Peyer's patch (tissue), 4 donors: ENCODE measurements at regions not wholly inside any gene's neighbourhood (a gene's known extent, or its start where the extent isn't known, plus 50 kb on each side); places are given as distances from the start of the nearest gene placed in this dataset.
"Not testable (repeated sequence)": the region's sequence is repeated elsewhere in the genome, so short reads cannot be mapped to it uniquely, and the experiment has no call there.

Source experiments
- DNase-seq, 3 donors: peaks; one replicate each; pipeline ENCODE4 v3.0.0-alpha.2; 2017 to 2019
- H3K27ac ChIP-seq, 4 donors: fragments of 200-600 bp; sonication (generic); one replicate each; pipeline ENCODE4 v1.5.1; 2016 to 2019
- H3K27me3 ChIP-seq, 2 donors: fragments of 200-600 bp; sonication (generic); one replicate each; pipeline ENCODE4 v1.5.1; 2019
- H3K36me3 ChIP-seq, 3 donors: fragments of 200-600 bp; sonication (generic); one replicate each; pipeline ENCODE4 v1.5.1; 2016 to 2019
- H3K4me1 ChIP-seq, 4 donors: fragments of 200-600 bp; sonication (generic); one replicate each; pipeline ENCODE4 v1.5.1; 2016 to 2019
- H3K4me3 ChIP-seq, 4 donors: fragments of 200-600 bp; sonication (generic); 1 replicate in 3 of 4; 2 replicates in 1 of 4; pipeline ENCODE4 v1.5.1; 2016 to 2019; ENCODE audit warnings: mild to moderate bottlenecking in 1 of 4
- H3K9me3 ChIP-seq, 4 donors: fragments of 200-600 bp; sonication (generic); one replicate each; pipeline ENCODE4 v1.5.1; 2016 to 2019; ENCODE audit warnings: mild to moderate bottlenecking in 1 of 4
- POLR2A ChIP-seq, 2 donors: fragments of 450-650 bp; IDR thresholded peaks; one replicate each; pipeline ENCODE4 v1.5.1; 2017; ENCODE audit warnings: antibody characterized with exemption in 2 of 2, mild to moderate bottlenecking in 2 of 2, moderate library complexity in 2 of 2
- TF ChIP-seq, protein P1 (sequence below), 6 experiments: fragments of 450-650 bp in 4 of 6; fragments of 200-600 bp in 2 of 6; sonication (generic) in 1 of 6; IDR thresholded peaks; one replicate each; pipeline ENCODE4 v1.5.1; 2017 to 2019; ENCODE audit warnings: antibody characterized with exemption in 6 of 6, mild to moderate bottlenecking in 3 of 6, moderate library complexity in 1 of 6

DNA sequence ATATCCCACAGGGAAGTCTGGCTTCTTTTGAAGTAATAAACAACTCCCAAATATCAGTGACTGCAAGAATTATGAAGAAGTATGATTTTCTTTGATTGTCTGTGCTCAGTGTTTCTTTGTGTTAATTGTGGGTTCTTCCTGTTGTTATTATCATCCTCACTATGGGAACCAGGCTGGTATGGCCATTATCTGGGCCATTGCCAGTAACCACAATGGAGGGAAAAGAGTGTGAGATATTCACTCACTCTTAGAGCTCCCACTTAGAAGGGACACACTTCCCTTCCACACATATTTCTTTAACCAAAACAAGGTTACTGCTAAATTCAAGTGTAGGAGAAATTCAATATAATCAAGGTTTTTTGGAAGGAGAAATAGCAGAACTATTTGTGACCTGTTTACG is 503.7 kb downstream of the SLC6A15 start:
- no peak for TF ChIP-seq POLR2A (IDR thresholded peaks at IDR 0.05)
- TF ChIP-seq, protein P1, sequence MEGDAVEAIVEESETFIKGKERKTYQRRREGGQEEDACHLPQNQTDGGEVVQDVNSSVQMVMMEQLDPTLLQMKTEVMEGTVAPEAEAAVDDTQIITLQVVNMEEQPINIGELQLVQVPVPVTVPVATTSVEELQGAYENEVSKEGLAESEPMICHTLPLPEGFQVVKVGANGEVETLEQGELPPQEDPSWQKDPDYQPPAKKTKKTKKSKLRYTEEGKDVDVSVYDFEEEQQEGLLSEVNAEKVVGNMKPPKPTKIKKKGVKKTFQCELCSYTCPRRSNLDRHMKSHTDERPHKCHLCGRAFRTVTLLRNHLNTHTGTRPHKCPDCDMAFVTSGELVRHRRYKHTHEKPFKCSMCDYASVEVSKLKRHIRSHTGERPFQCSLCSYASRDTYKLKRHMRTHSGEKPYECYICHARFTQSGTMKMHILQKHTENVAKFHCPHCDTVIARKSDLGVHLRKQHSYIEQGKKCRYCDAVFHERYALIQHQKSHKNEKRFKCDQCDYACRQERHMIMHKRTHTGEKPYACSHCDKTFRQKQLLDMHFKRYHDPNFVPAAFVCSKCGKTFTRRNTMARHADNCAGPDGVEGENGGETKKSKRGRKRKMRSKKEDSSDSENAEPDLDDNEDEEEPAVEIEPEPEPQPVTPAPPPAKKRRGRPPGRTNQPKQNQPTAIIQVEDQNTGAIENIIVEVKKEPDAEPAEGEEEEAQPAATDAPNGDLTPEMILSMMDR (IDR thresholded peaks at IDR 0.05), result no peak
- no peaks in the 10 kb centered on the region for H3K4me1 ChIP-seq
- no peak overlapping the region for H3K27ac ChIP-seq
- no peaks in the 10 kb centered on the region for H3K36me3 ChIP-seq
- H3K27me3 ChIP-seq, result no peaks in the 10 kb centered on the region
- no peaks in the 10 kb centered on the region for H3K9me3 ChIP-seq
- no peak overlapping the region for H3K4me3 ChIP-seq
- no peak for DNase-seq

DNA sequence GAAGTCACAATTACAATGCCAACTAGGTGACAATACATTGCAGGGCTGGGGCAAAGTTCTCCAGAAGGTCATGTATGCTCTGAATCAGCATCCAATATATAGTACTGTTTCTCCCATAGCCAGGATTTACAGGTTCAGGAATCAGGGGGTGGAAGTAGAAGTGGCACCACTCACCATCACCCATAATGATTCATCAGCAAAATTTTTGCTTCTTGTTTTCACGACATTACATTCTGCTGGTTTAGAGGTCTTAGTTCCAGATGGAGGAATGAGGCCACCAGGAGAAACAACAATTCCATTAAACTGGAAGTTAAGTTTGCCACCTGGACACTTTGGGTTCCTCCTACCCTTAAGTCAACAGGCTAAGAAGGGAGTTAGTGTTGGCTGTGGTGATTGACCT is 505.9 kb downstream of the SLC6A15 start:
- H3K27ac ChIP-seq, H3K36me3 ChIP-seq, H3K27me3 ChIP-seq, H3K9me3 ChIP-seq, H3K4me1 ChIP-seq, H3K4me3 ChIP-seq, DNase-seq: not testable (repeated sequence)

DNA sequence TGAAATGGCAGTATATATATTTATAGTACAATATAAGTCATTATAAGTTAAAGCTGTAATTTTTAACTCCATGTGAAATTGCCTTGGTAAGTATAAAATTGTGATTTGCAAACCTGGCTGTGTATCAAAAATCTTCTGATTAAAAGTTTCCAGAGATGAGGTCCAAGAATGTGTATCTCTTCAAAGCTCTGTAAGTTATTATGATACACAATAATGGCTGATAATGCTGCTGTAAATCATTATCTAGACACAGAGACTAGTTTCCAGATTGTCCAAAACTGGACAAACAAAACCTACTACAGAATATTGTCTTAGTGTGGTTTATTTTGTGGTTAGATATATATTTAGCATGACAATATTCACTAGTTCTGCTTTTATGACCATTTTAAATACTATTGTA is 514.8 kb downstream of the SLC6A15 start:
- DNase-seq, result no peak
- no peak overlapping the region for H3K4me3 ChIP-seq
- no peaks in the 10 kb centered on the region for H3K4me1 ChIP-seq
- no peaks in the 10 kb centered on the region for H3K9me3 ChIP-seq
- H3K27me3 ChIP-seq, result no peaks in the 10 kb centered on the region
- H3K27ac ChIP-seq, result no peak overlapping the region
- no peak for TF ChIP-seq POLR2A (IDR thresholded peaks at IDR 0.05)
- TF ChIP-seq, protein P1 (IDR thresholded peaks at IDR 0.05), result no peak
- H3K36me3 ChIP-seq, result no peaks in the 10 kb centered on the region

DNA sequence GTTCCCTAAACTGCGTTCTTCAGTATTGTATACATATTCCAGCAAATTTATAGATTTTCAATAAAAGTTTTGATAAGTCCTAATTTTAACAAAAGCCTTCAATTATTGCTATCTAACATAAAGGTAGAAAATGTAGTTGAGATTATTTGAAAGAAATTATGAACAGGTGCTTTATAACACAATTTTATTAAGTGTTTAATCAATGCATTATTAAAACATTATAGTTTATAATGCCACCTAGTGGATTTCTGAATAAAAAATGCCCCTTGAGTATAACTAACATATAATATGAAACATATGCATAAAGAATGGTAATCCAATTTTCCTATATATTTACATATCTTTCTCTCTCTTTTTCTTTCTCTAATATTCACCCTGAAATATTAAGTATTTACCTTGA is 515.3 kb downstream of the SLC6A15 start:
- H3K36me3 ChIP-seq, result no peaks in the 10 kb centered on the region
- H3K27ac ChIP-seq, result no peak overlapping the region
- H3K4me1 ChIP-seq, result no peaks in the 10 kb centered on the region
- no peak overlapping the region for H3K4me3 ChIP-seq
- H3K9me3 ChIP-seq, result no peaks in the 10 kb centered on the region
- no peaks in the 10 kb centered on the region for H3K27me3 ChIP-seq
- no peak for DNase-seq
- no peak for TF ChIP-seq POLR2A (IDR thresholded peaks at IDR 0.05)
- TF ChIP-seq, protein P1 (IDR thresholded peaks at IDR 0.05), result no peak

DNA sequence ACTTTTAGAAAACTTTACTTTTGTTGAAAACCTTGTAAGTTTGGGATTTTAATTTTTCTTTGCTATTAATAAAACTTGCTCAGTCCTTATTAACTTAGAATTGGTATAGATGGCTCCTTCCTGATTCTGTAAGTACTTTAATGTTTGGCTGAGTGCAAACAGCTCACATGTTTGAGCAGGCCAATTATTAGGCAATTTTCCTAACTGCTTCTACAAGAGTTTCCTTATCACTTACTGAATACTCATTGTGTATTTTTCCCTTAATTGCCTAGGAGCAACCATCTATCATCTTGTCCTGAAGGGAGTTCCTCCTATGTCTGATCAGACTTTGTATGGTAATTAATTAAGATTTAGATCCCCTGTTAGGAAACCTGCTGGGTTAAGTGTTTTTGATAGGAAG is 521.4 kb downstream of the SLC6A15 start:
- not testable (repeated sequence) for H3K36me3 ChIP-seq, H3K27ac ChIP-seq, H3K4me1 ChIP-seq, DNase-seq, H3K9me3 ChIP-seq, H3K4me3 ChIP-seq, H3K27me3 ChIP-seq

DNA sequence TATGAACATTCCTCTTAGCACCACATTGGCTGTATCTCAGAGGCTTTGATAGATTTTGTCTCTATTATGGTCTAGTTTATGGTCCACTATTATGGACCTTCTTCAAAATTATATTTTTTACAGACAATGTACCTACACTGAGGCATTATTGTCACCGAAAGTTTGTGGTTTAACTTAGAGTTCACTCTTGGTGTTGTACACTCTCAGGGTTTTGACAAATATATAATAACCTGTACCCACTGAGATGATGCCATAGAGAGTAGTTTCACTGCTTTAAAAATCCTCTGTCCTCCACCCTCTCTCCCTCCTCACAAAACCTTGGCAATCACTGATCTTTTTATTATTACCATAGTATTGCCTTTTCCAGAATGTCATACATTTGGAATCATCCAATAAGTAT is 528.2 kb downstream of the SLC6A15 start:
- Histone ChIP-seq H3K27ac (no peak overlapping the region), H3K27me3 (no peaks in the 10 kb centered on the region), H3K9me3 (no peaks in the 10 kb centered on the region), H3K36me3 (no peaks in the 10 kb centered on the region), H3K4me1 (no peaks in the 10 kb centered on the region), H3K4me3 (no peak overlapping the region)
- no peak for TF ChIP-seq POLR2A (IDR thresholded peaks at IDR 0.05)
- TF ChIP-seq, protein P1 (IDR thresholded peaks at IDR 0.05), result no peak
- no peak for DNase-seq

DNA sequence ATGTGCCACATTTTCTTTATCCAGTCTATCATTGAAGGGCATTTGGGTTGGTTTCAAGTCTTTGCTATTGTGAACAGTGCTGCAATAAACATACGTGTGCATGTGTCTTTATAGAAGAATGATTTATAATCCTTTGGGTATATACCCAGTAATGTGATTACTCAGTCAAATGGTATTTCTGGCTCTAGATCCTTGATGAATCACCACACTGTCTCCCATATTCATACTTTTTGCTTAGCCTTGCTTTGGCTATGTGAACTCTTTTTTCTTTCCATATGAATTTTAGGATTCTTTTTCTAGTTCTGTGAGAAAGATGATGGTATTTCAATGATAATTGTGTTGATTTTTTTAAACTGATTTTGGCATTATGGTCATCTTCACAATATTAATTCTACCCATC is 530.1 kb downstream of the SLC6A15 start:
- H3K27me3 ChIP-seq, DNase-seq, H3K4me3 ChIP-seq, H3K36me3 ChIP-seq, H3K4me1 ChIP-seq, H3K27ac ChIP-seq, H3K9me3 ChIP-seq: not testable (repeated sequence)
